Ureter (tissue), 1 donor: ENCODE measurements at regions not wholly inside any gene's neighbourhood (a gene's known extent, or its start where the extent isn't known, plus 50 kb on each side); places are given as distances from the start of the nearest gene placed in this dataset.
A peak's percentile ranks its signal among the peaks of the same experiment; 100 is the strongest.

Source experiments
- DNase-seq: peaks from one replicate; pipeline ENCODE4 v3.0.0-alpha.2; 2020; ENCODE audit warnings: low spot score
- donor health status: DM: yes; HTN: yes; CAD: no.

DNA sequence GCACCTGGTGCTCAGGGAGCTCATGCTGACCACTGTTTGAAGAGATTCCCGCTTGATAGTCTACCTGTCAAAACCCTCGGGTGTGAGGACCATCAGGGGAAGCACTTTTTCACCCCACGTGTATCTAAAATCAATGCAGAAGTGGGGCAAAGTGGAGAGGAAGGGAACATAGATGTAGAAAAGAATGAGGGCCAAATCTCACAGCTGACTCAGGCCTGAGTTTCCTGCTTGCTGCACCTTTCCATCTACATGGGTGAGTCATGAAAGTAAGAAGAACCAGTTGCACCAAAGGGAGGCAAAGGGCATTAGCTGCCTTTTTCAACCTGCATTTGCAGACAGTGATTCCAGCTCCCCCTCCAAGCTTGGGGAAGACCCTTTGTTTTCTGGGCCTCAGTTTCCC, 100.2 kb upstream of the MYCN start:
- peak; percentile 59 for DNase-seq

DNA sequence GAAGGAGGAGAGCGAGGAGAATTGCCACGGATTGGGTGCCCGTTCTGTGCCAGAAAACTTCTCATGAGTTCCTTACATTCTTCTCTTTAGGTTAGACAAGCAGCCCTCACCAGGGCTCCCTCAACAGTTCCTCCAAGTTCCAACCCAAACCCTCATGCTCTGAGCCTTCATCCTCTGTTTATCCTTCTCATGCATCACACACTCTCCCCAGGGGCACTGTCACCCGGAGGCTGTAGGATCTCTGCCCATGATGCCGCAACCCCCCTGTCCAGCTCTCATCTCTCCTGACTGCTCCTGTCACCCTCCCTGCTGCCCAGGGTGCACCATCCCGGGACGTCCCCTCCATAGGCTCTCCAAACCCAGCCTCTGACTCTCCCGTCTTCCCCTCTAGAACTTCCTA, 99.4 kb upstream of the MYCN start:
- DNase-seq, result no peak

DNA sequence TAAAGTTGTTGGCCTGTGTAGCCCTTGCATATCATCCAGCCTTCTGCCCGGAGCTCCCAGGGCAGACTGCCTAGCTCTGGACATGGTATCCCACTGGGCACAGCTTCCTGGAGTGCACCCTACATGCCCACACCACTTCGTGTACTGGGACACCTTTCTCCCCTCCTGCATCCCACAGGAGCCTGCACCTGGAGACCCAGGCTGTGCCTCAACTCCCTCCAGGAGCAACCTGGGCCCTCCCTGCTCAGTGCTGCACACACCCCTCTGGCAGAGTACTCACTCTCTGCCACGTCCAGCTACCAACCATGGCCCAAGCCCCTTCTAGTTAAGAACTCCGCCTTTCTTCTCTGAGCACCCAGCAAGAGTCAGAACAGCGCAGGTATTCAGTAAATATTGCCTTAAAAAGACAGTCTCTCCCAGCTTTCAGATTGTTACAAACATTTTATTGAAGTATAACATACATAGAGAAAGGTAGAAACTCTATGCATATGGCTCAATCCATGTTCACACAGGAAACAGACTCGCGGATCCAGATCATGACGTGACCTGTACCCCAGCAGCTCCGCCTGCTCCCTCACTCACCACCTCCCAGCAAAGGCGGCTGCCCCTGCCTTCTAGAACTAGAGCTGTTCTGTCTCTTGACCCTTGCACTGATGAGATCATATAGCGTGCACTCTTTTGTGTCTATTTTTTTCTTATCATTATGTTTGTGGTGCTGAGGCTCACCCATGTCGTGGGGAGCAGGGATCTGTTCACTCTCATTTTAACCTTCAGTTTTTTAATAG, 98.4 kb upstream of the MYCN start:
- no peak for DNase-seq

DNA sequence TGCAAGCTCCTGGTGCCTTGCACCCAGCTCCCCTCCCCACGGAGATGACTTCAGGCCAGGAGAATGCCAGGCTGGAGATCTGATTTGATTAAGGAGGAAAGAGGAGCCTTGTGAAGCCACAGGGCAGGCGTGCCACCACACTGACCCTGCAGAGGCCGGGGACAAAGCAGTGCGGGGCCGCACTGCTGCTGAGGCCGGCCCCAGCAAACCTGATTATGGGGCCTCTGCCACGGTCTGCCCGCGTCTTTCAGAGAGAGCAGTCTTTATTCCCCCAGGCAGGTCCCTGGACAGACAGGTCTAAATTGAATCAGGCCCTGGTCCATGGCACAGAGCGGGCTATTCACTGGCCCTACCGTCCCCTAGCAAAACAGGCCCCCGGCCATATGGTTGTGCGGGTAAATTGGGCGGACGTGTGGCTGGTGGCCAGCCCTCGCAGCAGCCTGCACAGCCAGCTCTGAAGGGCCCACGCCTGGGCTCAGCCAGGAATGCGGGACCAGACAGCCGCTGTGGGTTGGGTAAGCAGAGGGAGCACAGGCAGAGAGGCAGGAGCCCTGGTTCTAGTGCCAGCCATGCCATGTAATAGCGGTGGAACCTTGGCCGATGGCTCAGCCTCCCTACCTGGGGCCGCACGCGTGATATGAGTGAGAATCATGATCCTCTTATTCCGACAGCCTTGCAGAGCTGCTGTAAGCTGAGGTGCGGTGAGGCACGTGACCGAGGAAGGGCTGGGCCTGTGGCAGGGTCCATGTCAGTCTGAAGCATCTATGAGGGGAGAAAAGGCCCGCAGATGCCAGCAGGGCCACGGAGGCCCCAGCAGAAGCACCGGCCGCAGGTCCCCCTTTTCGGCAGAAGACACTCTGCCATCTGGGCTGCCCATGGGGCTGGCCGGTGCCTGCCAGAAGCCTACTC, 97.3 kb upstream of the MYCN start:
- no peak for DNase-seq

DNA sequence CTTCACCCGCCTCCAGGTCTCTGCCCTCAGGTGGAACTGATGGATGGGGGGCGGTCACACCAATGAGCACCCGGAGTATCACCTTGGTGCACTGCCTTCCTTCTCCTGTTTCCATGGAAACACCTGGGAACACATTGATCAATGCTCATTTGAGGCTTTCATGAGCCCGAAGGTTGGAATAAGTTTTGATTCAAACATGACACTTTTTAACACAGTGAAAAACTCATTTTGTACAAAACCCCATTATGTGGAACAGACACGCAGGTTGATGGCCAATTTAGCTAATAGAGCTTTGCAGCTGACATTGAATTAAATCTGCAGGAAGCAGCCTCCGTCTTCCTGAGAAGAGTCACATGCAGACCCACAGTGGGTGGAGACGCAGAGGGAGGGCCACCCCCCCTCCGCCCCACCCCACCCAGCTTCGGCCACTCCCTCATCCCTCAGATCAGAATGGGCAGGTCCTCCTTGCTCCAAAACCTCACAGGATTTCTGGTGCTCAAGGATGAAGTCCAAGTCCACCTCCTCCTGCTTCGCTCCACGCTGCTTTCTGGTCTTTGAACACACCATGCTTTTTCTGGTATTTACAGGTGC, 96.0 kb upstream of the MYCN start:
- DNase-seq, result no peak

DNA sequence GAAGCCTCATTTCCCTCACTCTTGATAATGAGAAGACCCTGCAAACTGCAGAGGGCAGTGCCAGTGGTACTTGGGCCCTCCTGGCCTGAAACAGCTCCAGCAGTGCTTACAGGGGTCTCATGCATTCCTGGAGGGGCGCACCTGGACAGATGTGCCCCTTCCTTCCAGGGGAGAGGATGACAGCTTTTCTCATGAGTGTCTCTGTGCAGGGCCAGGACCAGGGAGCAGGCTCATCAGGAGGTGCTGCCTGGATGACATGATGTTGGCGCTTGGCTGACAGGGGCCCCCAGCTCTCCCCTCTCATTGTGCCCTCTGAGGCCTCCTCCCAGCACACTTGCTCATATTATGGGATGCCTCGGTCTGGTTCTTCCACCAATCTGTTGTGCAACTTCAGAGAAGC, 95.1 kb upstream of the MYCN start:
- DNase-seq, result no peak

DNA sequence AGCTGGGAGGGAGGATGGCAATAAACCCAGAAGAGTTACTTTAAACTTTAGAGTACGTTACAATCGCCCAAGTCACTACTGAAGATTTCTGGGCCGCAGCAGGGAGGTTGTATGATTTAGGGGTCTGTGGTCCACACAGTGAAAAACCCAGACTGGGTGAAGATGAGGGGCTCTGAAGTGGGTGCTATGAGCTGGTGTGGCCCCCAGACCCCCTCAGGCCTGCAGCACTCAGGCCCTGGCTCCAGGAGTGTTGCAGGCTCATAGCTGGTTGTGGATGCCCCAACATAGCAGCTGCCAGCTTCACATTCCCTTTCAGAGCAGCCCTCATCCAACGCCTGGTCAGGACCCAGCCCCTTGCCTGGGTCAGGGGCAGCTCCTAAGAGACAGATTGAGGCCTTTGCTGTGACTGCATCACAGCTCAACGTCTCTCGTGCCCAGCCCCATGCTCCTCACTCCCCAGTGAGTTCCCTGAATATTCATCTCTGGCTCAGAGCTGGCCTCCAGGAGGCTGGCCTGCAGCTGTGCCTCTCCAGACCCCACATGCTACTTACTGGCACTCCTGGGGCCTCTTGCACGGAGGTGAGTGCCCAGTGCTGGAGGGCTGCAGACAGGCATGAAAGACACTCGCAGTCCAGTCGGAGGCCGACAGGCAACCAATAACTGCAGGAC, 94.5 kb upstream of the MYCN start:
- no peak for DNase-seq

DNA sequence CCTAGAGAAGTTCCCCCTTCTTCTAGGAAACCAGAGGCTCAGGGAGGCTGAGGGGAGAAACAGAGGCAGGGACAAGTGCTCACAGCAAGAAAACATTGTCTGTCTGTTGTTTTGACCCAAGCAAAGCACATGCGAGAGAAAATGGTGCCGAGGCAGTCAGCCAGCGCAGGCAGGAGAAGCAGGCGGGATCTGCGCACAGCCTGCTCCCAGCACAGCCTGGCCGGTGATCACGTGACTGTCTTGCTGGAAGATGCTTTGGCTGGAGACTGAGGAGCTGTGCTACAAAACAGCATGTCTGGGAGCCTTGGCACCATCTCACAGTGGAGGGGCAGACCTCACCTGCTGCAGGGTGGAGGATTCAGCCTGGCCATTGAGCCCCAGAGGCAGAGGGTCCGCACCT, 93.7 kb upstream of the MYCN start:
- no peak for DNase-seq

DNA sequence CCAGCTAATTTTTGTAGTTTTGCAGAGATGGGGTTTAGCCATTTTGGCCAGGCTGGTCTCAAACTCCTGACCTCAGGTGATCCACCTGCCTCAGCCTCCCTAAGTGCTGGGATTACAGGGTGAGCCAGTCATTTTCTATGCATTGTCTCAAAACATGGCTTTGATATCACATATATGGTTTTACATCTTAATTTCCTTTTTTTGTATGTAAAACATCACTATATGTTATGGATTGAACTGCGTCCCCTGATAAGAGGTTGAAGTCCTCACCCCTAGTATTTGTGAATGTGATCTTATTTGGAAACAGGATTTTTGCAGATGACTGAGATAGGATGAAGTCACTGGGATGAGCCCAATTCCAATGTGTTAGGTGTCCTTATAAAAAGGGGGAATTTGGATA, 89.8 kb upstream of the MYCN start:
- DNase-seq, result no peak

DNA sequence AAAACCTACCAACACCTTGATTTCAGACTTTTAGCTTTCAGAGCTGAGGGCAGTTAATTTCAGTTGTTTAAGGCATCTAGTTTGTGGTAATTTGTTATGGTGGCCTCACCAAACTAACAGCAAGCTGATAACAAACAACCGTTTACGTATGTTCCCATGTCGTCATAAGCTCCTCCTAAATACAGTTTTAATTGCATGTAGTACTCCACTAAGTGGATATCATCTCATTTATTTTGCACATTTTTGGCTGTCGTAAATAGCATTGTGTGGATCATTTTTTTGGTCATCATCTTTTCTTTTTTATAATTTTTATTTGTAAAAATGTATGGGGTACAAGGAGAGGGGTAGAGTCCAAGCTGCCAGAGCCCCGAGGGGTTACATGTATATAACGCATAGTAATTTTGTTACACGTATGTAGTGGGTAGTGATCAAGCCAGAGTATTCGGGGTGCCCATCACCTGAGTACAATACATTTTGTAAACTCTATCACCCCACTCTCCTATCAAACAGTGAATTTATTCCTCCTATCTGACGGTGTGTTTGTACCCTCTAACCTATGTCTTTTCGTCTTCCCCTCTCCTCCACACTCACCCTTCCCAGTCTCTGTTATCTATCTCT, 89.2 kb upstream of the MYCN start:
- no peak for DNase-seq

DNA sequence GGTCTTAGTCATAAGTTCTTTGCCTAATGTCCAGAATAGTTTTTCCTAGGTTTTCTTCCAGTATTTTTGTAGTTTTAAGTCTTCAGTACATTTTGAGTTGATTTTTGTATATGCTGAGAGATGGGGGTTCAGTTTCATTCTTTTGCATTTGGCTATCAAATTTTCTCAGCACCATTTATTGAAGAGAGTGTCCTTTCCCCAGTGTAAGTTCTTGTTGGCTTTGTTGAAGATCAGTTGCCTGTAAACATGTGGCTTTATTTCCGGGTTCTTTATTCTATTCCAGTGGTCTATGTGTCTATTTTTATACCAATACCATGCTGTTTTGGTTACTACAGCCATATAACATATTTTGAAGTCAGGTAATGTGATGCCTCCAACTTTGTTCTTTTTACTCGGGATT, 87.5 kb upstream of the MYCN start:
- DNase-seq, result no peak

DNA sequence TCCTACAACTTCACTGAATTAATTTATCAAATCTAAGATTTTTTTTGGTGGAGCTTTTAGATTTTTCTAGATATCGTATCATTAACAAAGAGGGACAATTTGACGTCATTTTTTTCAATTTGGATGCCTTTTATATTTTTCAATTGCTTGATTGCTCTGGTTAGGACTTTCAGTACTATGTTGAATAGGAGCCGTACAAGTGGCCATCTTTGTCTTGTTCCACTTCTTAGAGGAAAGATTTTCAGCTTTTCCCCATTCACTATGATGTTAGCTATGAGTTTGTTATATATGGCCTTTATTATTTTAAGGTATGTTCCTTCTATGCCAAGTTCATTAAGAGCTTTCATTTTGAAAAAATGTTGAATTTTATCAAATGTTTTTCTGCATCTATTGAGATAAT, 86.4 kb upstream of the MYCN start:
- no peak for DNase-seq

DNA sequence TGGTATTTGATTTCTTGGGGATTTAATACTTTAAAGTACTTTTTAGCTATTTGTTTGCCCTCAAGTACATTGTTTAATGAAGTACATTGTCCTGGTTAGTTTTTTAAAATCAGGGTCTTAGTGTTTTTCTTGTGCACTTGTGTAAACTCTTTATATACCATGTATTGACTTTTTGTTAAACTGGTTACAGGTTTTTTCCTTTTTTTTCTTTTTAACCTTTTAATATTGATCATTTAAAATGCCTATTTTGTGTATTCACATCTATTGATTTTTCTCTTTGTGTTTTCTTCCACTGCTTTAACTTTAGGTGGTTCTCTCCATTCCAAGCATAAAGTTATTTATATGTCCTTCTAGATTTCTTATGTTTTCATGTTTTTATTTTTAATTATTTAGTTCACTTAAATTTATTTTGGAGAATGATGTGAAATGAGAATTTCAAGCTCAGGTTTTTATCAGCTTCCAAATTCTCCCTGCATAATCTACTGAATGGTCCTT, 84.5 kb upstream of the MYCN start:
- DNase-seq, result no peak

DNA sequence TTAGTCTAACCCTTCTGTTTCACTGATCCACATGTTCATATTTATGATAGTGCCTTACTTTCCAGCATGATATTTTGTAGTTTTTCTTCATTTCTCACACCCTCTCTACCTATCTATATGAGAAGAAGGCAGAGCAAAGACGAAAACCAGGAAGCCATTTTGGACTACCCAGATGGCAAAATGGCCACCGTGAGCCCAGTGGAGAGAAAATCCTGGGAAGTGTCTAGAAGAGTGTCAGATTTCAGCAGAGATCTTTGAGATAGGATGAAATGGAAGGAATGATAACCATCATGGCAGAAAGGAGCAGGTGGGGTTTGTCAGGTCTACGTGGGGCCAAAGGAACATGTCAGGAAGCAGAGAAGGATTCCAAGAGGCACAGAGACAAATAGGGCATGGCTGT, 84.0 kb upstream of the MYCN start:
- no peak for DNase-seq

DNA sequence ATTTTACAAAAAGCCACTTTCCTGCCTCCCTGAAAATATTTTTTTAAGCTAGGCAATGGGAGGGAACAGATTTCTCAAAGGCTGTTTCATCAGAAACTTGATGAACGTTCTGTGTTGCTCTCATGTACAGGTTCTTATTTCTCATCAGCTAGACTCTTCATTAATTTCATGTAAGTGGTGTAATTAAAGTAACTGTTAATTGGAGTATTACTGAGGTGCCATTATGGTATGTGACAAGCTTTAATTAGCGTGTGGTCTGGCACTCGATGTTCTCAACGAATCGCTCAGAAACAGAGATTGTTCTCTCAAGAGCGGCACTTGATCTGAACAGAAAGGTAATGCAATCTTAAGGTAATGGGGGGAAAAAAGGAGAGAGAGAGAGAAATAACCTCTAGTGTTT, 81.9 kb upstream of the MYCN start:
- no peak for DNase-seq

DNA sequence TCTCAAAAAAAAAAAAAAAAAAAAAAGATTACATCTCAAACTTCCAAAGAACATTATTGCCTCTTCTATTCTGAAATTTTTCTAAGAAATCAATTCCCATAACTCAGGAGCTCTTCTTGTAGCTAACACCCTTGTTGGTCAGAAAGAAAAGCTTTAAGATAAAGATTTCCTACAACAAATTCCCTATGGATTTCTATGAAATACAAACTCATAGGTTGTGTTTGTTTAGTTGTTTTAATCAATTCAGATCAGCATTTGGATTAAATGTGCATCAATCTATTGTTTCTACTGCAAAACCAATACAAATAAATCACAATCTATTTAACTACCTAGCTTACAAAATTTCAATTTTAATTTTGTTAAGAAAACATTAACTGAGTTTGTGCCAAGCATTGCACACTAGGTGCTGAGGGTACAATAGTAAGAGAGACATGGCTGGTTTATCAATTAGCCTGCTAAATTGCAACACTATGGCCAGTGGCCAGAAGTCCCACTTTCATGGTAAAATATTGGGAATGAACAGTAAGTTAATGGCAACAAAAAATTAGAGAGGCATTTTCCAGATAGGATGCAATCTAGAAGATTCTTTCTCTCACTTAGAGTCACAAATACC, 80.2 kb upstream of the MYCN start:
- no peak for DNase-seq

DNA sequence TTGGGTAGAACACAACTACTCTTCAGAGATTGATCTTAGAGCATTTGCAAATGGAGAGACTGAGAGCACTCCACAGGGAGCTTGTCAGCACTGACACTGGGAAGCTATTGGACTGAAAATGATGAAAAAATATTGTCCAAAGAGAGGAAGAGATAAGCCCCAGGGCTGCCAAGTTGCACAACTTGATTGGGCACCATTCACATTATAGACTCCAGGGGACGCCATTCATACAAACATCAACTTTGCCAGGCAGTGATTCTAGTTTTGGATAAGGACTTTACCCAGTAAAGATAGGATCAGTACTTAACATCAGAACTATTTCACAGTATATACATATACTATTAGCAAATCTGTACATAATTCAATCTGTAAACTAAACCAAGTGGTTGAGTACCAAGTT, 79.6 kb upstream of the MYCN start:
- DNase-seq, result no peak

DNA sequence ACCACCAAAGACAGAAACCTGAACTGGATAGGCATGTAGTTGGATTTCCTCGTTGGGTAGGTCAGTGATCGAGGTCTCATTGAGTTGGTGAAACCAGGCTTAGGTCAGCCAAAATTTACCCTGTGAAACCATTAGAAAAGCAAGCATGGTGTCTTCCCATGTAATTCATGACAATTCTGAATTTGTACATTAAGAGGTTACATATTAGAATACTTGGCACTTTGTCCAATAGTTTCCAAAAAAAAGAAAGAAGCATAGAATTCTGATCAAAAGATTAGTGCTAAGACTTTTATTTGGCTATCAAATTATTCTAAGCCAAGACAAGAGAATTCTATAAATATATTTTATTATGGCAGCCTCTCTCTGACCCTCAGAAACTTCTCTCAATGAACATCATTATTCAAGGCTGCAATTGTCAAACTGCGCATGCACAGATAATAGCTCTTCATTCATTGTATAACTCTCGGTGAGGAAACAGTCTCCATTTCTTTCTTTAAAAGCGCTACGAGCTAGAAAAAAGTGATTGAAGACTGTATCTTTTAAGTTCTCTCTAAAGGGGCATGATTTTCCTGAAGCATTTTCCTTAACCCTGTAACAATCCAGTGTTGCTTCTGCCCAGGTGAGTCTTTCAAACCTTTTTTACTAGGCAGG, 79.1 kb upstream of the MYCN start:
- no peak for DNase-seq

DNA sequence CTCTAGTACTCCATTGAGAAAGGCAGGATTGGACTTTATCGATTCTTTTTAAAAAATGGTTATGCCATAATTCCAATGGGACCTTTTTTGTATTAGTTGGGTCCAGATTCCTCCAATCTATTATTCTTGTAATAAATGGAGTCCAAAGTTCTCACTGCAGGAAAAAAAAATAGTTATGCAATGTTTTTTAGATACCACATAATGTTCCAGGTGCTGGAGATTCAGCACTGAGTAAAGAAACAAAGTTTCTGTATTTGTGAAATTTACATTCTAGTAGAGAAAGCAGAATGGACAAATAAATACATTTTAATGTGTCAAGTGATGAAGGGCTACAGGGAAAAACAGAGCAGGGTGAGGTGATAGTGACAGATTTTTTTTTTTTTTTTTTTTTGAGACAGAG, 78.5 kb upstream of the MYCN start:
- DNase-seq, result no peak

DNA sequence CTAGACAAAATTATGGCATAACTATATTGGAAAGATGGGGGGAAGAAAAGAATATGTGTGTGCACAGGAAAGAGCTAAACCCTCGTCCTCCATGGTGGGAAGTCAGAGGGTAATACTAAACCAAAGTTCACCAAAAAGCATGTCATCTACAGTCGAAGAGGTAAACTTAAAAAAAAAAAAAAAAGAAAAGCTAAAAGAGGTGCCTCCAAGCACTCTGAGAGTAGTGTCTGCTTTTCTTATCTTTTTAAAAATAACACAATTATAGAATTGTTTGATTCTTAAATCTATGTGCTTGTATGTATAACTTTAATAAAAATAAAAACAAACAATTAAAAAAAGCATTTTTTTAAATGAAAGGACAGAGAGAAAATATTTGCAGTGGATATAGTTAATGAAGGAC, 77.3 kb upstream of the MYCN start:
- DNase-seq, result no peak
